Skeletal muscle satellite cell (primary cell): ENCODE measurements at regions not wholly inside any gene's neighbourhood (a gene's known extent, or its start where the extent isn't known, plus 50 kb on each side); places are given as distances from the start of the nearest gene placed in this dataset.

Source experiments
- H3K27me3 ChIP-seq: 2 replicates; pipeline ENCODE4 v1.7.0; 2013; ENCODE audit warnings: low read length; ENCODE audit not compliant: control insufficient read depth, insufficient read depth
- H3K36me3 ChIP-seq: 2 replicates; pipeline ENCODE4 v1.7.0; 2013; ENCODE audit warnings: mild to moderate bottlenecking, control low read depth, low read length; ENCODE audit not compliant: insufficient read depth
- H3K4me1 ChIP-seq: 2 replicates; pipeline ENCODE4 v1.7.0; 2013; ENCODE audit warnings: low read length; ENCODE audit not compliant: control insufficient read depth, insufficient read depth
- H3K4me2 ChIP-seq: 2 replicates; pipeline ENCODE4 v1.7.0; 2013; ENCODE audit warnings: mild to moderate bottlenecking, low read length
- H3K4me3 ChIP-seq: 2 replicates; pipeline ENCODE4 v1.7.0; 2013; ENCODE audit warnings: low read length
- H3K9ac ChIP-seq: 2 replicates; pipeline ENCODE4 v1.7.0; 2013; ENCODE audit warnings: mild to moderate bottlenecking, low read depth, low read length, moderate library complexity
- H3K9me3 ChIP-seq: replicated peaks from 2 replicates; pipeline ENCODE4 v1.7.0; 2013; ENCODE audit warnings: mild to moderate bottlenecking, control low read depth, low read length

DNA sequence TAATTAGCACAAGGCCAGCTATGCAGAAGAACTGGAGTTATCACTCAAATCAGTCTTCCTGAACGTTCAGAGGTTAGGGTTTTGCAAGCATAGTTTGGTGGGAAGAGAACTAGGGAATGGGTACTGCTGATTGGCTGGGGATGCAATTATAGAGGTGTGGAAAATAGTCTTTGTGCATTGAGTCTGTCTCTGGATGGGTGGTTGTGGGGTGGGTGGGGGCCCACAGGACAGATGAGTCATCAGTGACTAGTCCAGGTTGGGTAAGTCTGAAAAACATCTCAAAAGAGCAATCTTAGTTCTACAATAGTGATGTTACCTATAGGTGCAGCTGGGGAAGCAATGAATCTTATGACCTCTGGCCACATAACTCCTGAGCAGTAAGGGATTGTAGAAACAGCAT, 89.7 kb upstream of the HMCN1 start:
- Histone ChIP-seq H3K9me3 (no peaks in the 10 kb centered on the region), H3K36me3 (no peaks in the 10 kb centered on the region), H3K9ac (no peak overlapping the region), H3K27me3 (no peaks in the 10 kb centered on the region), H3K4me2 (no peak overlapping the region), H3K4me1 (peaks cover 28% of the 10 kb centered on the region), H3K4me3 (no peak overlapping the region)

DNA sequence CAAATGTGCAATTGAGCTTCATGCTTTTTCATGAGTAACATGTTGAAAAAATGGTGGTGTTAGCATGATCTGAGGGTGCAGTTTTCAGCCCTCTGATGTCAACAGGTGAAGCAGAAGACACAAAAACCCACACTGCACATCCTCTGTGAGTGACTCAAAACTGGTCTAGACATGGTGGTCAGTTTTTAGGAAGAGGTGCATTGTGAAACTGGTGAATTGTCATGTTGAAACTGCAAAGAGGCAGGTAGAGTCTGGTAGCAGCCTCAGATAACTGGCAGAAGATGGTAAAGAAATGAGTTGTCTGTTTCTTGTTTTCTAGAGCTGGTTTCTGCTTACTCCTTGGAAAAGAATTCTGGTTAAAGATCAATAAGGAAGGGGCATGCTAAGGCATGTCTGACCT, 97.3 kb upstream of the HMCN1 start:
- H3K36me3 ChIP-seq: no peaks in the 10 kb centered on the region
- H3K9me3 ChIP-seq: no peaks in the 10 kb centered on the region
- no peaks in the 10 kb centered on the region for H3K4me1 ChIP-seq
- no peak overlapping the region for H3K4me2 ChIP-seq
- no peak overlapping the region for H3K9ac ChIP-seq
- no peaks in the 10 kb centered on the region for H3K27me3 ChIP-seq
- H3K4me3 ChIP-seq: no peak overlapping the region

DNA sequence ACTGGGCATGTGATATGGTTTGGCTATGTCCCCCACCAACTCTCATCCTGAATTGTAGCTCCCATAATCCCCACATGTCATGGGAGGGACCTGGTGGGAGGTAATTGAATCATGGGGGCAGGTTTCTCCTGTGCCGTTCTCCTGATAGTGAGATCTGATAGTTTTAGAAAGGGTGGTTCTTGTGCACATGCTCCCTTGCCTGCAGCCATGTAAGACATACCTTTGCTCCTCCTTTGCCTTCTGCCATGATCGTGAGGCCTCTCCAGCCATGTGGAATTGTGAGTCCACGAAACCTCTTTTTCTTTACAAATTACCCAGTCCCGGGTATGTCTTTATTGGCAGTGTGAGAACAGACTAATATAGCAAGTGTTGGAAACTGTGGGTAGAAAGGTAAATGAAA, 99.5 kb upstream of the HMCN1 start:
- Histone ChIP-seq H3K4me2 (no peak overlapping the region), H3K9me3 (no peaks in the 10 kb centered on the region), H3K27me3 (no peaks in the 10 kb centered on the region), H3K4me1 (no peaks in the 10 kb centered on the region), H3K36me3 (no peaks in the 10 kb centered on the region), H3K9ac (no peak overlapping the region), H3K4me3 (no peak overlapping the region)

DNA sequence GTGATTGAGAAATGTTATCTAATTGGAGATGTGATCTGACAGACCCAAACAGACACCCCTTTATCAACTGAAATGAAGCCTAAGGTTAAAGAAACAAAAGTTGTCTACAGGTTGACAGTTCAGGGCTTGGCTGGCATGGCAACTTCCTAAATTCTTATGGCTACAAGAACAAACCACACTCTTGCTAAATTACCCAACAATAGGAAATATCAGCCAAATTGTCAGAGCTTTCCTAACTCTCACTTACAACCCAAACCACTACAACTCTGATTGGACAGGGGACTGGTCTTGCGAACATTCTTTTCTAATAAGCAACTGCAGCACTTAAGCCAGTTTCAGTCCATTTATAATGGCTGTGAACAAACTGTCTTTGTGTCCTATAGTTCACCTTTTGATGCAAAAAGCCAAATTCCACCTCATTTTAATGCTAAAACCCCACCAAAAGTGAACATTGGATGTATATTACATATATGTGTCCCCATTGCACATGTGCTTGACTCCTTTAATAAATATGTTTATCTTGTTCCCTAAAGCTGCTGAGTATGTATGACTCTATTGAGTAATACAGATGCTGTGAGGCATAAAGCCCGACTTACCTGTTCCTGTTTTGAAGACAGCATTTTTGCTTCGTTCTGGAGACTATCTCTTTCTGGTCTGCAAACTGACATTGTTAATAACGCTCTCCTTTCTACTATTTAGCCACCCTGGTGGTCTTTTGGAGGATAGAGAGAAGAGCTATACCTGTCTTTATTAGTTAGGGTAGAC, 101.3 kb upstream of the HMCN1 start:
- Histone ChIP-seq H3K9me3 (no peaks in the 10 kb centered on the region), H3K9ac (no peak overlapping the region), H3K4me1 (no peaks in the 10 kb centered on the region), H3K27me3 (no peaks in the 10 kb centered on the region), H3K4me3 (no peak overlapping the region), H3K36me3 (no peaks in the 10 kb centered on the region), H3K4me2 (no peak overlapping the region)

- H3K36me3 ChIP-seq: no peaks in the 10 kb centered on the region
- H3K9ac ChIP-seq: no peak overlapping the region
- H3K4me2 ChIP-seq: no peak overlapping the region
- no peaks in the 10 kb centered on the region for H3K4me1 ChIP-seq
- no peaks in the 10 kb centered on the region for H3K27me3 ChIP-seq
- no peak overlapping the region for H3K4me3 ChIP-seq
- H3K9me3 ChIP-seq: no peaks in the 10 kb centered on the region
Measured at GRCh38 chr1:185631843-185632242, 102.3 kb upstream of the HMCN1 start.

GRCh38 chr1:185627761-185628501, 106.3 kb upstream of the HMCN1 start:
- Histone ChIP-seq H3K4me2 (no peak overlapping the region), H3K4me1 (no peaks in the 10 kb centered on the region), H3K36me3 (no peaks in the 10 kb centered on the region), H3K9ac (no peak overlapping the region), H3K4me3 (no peak overlapping the region), H3K9me3 (no peaks in the 10 kb centered on the region), H3K27me3 (no peaks in the 10 kb centered on the region)

DNA sequence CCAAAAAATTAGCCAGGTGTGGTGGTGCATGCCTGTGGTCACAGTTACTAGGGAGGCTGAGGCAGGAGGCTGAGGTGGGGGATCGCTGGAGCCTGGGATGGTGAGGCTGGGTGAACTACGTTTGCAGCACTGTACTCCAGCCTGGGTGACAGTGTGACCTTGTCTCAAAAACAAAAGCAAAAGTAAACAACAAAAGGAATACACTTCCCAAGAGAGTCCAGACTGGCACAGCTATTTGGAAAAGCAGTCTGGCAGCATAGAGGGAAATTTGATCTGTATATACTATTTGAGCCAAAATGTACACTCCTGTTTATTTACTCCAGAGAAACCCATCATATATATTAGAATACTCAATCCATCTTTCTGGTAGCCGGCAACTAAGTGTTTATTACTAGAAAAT, 107.0 kb upstream of the HMCN1 start:
- no peak overlapping the region for H3K9ac ChIP-seq
- H3K4me1 ChIP-seq: no peaks in the 10 kb centered on the region
- H3K36me3 ChIP-seq: no peaks in the 10 kb centered on the region
- no peaks in the 10 kb centered on the region for H3K27me3 ChIP-seq
- H3K4me2 ChIP-seq: no peak overlapping the region
- no peak overlapping the region for H3K4me3 ChIP-seq
- H3K9me3 ChIP-seq: no peaks in the 10 kb centered on the region

- no peaks in the 10 kb centered on the region for H3K36me3 ChIP-seq
- no peaks in the 10 kb centered on the region for H3K4me1 ChIP-seq
- H3K27me3 ChIP-seq: no peaks in the 10 kb centered on the region
- no peak overlapping the region for H3K4me2 ChIP-seq
- no peaks in the 10 kb centered on the region for H3K9me3 ChIP-seq
- no peak overlapping the region for H3K9ac ChIP-seq
- no peak overlapping the region for H3K4me3 ChIP-seq
Measured at GRCh38 chr1:185626344-185626743, 107.8 kb upstream of the HMCN1 start.

- H3K27me3 ChIP-seq: no peaks in the 10 kb centered on the region
- no peak overlapping the region for H3K9ac ChIP-seq
- H3K4me3 ChIP-seq: no peak overlapping the region
- no peaks in the 10 kb centered on the region for H3K4me1 ChIP-seq
- no peaks in the 10 kb centered on the region for H3K36me3 ChIP-seq
- H3K4me2 ChIP-seq: no peak overlapping the region
- no peaks in the 10 kb centered on the region for H3K9me3 ChIP-seq
Measured at GRCh38 chr1:185610954-185611353, 123.2 kb upstream of the HMCN1 start.

DNA sequence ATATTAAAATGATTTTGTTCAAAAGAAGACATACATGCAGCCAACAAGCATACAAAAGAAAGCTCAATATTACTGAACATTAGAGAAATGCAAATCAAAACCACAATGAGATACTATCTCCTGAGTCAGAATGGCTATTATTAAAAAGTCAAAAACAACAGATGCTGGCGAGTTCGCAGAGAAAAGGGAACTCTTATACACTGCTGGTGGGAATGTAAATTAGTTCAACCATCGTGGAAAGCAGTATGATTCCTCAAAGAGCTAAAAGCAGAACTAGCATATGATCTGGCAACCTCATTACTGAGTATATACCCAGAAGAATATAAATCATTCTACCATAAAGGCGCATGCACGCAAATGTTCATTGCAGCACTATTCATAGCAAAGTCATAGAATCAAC, 126.0 kb upstream of the HMCN1 start:
- no peaks in the 10 kb centered on the region for H3K36me3 ChIP-seq
- no peak overlapping the region for H3K4me3 ChIP-seq
- no peak overlapping the region for H3K9ac ChIP-seq

DNA sequence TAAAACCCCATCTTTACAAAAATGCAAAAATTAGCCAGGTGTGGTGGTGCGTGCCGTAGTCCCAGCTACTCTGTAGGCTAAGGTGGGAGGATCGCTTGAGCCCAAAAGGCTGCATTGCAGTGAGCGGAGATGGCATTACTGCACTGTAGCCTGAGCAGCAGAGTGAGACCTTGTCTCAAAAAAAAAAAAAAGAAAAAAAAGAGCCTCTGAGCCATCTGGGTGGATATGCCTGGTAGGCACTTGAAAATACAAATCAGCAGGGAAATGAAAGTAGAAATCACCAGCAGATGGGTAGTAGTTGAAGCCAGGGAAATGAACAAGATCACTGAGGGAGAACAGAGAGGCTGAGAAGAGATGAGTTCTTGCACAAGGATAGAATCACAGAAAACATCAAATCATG, 131.0 kb upstream of the HMCN1 start:
- H3K4me3 ChIP-seq: no peak overlapping the region
- no peak overlapping the region for H3K9ac ChIP-seq
- no peak overlapping the region for H3K4me2 ChIP-seq
- H3K4me1 ChIP-seq: no peaks in the 10 kb centered on the region
- H3K36me3 ChIP-seq: no peaks in the 10 kb centered on the region
- no peaks in the 10 kb centered on the region for H3K27me3 ChIP-seq
- no peaks in the 10 kb centered on the region for H3K9me3 ChIP-seq

More for the DNA sequence above, 126.0 kb upstream of the HMCN1 start:
- H3K9me3 ChIP-seq: no peaks in the 10 kb centered on the region
- no peaks in the 10 kb centered on the region for H3K4me1 ChIP-seq
- no peak overlapping the region for H3K4me2 ChIP-seq
- H3K27me3 ChIP-seq: no peaks in the 10 kb centered on the region

DNA sequence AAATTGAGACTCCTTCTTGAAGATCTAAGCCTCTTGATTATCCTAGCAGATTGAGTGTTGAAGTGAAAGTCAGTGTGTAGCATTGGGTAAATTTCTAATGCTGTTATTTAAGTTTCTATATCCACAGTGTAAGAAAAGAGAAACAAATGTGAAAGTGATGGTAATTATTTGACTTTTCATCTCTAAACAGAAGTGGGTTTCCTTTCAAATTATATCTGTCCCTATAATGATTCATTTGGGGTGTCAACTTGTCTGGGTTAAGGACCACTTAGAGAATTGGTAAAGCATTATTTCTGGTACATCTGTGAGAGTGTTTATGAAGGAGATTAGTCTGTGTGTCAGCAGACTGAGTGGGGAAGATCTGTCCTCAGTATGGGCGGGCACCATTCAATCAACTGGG, 133.0 kb upstream of the HMCN1 start:
- Histone ChIP-seq H3K4me3 (no peak overlapping the region), H3K27me3 (no peaks in the 10 kb centered on the region), H3K4me1 (no peaks in the 10 kb centered on the region), H3K36me3 (no peaks in the 10 kb centered on the region), H3K9me3 (no peaks in the 10 kb centered on the region), H3K4me2 (no peak overlapping the region), H3K9ac (no peak overlapping the region)
